Nephron progenitor cell (in vitro differentiated cells): ENCODE measurements at regions not wholly inside any gene's neighbourhood (a gene's known extent, or its start where the extent isn't known, plus 50 kb on each side); places are given as distances from the start of the nearest gene placed in this dataset.

ENCODE experiments used
- DNase-seq: peaks from one replicate; pipeline ENCODE4 v3.0.0; 2021
- H3K27ac Mint-ChIP-seq: 2 replicates; pipeline ENCODE4 v1.8.0; 2021; ENCODE audit warnings: mild to moderate bottlenecking, moderate library complexity, mixed read lengths
- H3K27me3 Mint-ChIP-seq: 2 replicates; pipeline ENCODE4 v1.8.0; 2021; ENCODE audit warnings: mild to moderate bottlenecking, low read depth, mixed read lengths; ENCODE audit not compliant: poor library complexity
- H3K36me3 Mint-ChIP-seq: 2 replicates; pipeline ENCODE4 v1.8.0; 2021; ENCODE audit warnings: low read depth, mixed read lengths
- H3K4me1 Mint-ChIP-seq: 2 replicates; pipeline ENCODE4 v1.8.0; 2021; ENCODE audit warnings: mixed read lengths
- H3K4me3 Mint-ChIP-seq: 2 replicates; pipeline ENCODE4 v1.8.0; 2021; ENCODE audit warnings: mild to moderate bottlenecking, moderate library complexity, mixed read lengths
- H3K9me3 Mint-ChIP-seq: 2 replicates; pipeline ENCODE4 v1.8.0; 2021; ENCODE audit warnings: mild to moderate bottlenecking, moderate library complexity, mixed read lengths
- TF ChIP-seq, protein P1 (sequence below): fragments of 200-600 bp; sonication (generic); IDR thresholded peaks from 2 replicates; pipeline ENCODE4 v1.5.0; 2021; ENCODE audit warnings: antibody characterized with exemption

DNA sequence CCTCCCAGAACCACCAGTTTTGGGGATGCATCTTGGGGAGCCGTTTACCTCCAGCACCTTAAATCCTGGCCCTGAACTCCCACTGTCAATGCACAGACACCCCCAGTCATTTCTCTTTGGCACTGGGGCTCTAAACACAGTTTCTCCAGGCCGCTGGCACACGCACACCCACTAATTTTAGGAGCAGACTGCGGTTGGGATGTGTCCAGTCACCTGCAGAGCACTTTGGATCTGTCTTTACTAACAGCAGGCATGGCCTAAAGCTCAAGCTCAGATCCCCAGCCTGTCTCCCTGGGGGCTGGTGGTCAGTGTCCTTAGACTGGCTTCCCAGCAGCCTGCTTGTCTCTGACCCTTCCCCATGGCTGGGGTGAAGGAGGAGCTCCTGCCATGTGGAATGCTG, 49.9 kb downstream of the SYNE3 start:
- no peak overlapping the region for H3K27ac Mint-ChIP-seq
- peaks cover 16% of the 10 kb centered on the region for H3K4me1 Mint-ChIP-seq
- TF ChIP-seq, protein P1, sequence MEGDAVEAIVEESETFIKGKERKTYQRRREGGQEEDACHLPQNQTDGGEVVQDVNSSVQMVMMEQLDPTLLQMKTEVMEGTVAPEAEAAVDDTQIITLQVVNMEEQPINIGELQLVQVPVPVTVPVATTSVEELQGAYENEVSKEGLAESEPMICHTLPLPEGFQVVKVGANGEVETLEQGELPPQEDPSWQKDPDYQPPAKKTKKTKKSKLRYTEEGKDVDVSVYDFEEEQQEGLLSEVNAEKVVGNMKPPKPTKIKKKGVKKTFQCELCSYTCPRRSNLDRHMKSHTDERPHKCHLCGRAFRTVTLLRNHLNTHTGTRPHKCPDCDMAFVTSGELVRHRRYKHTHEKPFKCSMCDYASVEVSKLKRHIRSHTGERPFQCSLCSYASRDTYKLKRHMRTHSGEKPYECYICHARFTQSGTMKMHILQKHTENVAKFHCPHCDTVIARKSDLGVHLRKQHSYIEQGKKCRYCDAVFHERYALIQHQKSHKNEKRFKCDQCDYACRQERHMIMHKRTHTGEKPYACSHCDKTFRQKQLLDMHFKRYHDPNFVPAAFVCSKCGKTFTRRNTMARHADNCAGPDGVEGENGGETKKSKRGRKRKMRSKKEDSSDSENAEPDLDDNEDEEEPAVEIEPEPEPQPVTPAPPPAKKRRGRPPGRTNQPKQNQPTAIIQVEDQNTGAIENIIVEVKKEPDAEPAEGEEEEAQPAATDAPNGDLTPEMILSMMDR = no peak
- no peak overlapping the region for H3K4me3 Mint-ChIP-seq
- no peak for DNase-seq
- no peaks in the 10 kb centered on the region for H3K9me3 Mint-ChIP-seq
- H3K36me3 Mint-ChIP-seq = no peaks in the 10 kb centered on the region
- peaks cover 26% of the 10 kb centered on the region for H3K27me3 Mint-ChIP-seq

DNA sequence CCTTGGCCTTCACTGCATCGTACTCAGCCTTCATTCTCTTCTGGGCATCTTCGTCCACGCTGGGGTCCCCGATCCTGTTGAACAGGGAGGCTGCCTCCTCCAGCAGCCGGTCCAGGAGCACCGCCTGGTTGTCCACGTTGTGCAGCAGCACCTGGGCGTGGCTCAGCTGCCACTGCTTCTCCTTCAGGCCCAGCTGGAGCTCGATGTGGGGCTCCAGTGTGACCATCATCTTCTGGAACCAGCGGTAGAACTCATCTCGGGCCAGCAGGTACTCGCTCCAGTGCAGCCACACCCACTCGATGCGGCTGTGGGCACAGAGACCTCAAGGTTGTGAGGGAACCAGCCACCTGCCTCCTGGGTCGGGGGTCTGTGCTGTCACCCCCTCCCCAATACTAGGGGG, 50.5 kb downstream of the SYNE3 start:
- Mint-ChIP-seq H3K27ac (no peak overlapping the region), H3K36me3 (no peaks in the 10 kb centered on the region), H3K4me1 (peaks cover 18% of the 10 kb centered on the region), H3K4me3 (no peak overlapping the region), H3K9me3 (no peaks in the 10 kb centered on the region), H3K27me3 (peaks cover 31% of the 10 kb centered on the region)
- TF ChIP-seq, protein P1 = no peak
- no peak for DNase-seq

DNA sequence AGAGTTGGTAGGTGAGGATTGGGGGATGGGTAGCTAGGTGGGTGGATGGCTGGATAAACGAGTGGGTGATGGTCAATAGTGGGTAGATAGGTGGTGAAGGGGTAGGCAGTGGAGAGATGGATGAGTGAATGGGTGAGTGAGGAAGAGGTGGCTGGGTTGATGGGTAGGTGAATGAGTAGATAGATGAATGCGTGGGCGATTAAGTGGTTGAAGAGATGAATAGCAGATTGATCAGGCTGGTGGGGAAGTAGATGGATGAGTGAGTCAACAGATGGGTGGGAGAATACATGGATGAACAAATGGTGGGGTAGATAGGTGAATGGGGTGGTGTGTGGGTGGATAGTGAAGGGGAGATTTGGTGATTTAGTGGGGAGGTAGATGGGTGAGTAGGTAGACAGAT, 51.1 kb downstream of the SYNE3 start:
- no peaks in the 10 kb centered on the region for H3K36me3 Mint-ChIP-seq
- peaks cover 24% of the 10 kb centered on the region for H3K4me1 Mint-ChIP-seq

DNA sequence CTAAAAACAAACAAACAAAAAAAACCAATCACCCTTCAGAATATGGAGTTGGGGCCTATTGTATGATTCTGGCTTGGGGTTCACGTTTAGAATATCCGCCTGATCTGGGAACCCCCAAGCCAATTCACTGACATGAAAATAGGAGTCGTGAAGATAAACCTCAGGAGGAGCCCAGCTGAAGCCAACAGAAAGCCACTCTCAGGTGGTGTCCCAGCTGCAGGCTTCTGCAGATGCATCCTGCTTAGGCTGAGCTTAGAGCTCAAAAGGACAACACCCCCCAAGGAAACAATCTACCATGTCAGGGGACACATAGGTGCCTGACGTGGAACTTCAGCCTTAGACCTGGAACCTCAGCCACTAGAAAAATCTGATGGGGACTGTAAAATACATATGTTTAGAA, 51.9 kb downstream of the SYNE3 start:
- Mint-ChIP-seq H3K36me3 (no peaks in the 10 kb centered on the region), H3K27ac (no peak overlapping the region), H3K4me3 (no peak overlapping the region), H3K9me3 (no peaks in the 10 kb centered on the region), H3K4me1 (peaks cover 25% of the 10 kb centered on the region), H3K27me3 (peaks cover 42% of the 10 kb centered on the region)
- no peak for DNase-seq
- TF ChIP-seq, protein P1 = no peak

More for the DNA sequence above, 51.1 kb downstream of the SYNE3 start:
- Mint-ChIP-seq H3K27me3 (peaks cover 37% of the 10 kb centered on the region), H3K4me3 (no peak overlapping the region), H3K9me3 (no peaks in the 10 kb centered on the region), H3K27ac (no peak overlapping the region)
- TF ChIP-seq, protein P1 = no peak
- no peak for DNase-seq

DNA sequence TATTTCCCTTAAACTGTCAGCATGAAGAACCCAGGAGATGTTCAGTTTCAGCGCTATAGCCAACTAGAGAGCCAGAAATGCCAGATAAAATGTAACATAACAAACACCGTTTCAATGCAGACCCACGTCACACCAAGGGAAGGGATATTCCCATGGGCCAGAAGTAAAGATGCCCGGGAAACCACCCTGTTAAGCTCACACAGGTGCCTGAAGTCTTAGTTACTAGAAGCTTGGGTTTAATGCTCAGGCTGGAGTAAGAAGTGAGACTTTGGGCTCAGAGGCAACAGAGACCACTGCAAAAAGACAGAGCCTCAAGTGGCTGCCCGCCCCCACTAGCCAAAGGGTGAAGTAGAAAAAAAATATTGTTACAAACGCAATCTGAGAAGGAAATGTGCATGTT, 52.3 kb downstream of the SYNE3 start:
- TF ChIP-seq, protein P1 = no peak
- peaks cover 47% of the 10 kb centered on the region for H3K27me3 Mint-ChIP-seq
- no peaks in the 10 kb centered on the region for H3K36me3 Mint-ChIP-seq
- H3K9me3 Mint-ChIP-seq = no peaks in the 10 kb centered on the region
- peaks cover 25% of the 10 kb centered on the region for H3K4me1 Mint-ChIP-seq
- H3K4me3 Mint-ChIP-seq = no peak overlapping the region
- no peak for DNase-seq
- H3K27ac Mint-ChIP-seq = no peak overlapping the region

DNA sequence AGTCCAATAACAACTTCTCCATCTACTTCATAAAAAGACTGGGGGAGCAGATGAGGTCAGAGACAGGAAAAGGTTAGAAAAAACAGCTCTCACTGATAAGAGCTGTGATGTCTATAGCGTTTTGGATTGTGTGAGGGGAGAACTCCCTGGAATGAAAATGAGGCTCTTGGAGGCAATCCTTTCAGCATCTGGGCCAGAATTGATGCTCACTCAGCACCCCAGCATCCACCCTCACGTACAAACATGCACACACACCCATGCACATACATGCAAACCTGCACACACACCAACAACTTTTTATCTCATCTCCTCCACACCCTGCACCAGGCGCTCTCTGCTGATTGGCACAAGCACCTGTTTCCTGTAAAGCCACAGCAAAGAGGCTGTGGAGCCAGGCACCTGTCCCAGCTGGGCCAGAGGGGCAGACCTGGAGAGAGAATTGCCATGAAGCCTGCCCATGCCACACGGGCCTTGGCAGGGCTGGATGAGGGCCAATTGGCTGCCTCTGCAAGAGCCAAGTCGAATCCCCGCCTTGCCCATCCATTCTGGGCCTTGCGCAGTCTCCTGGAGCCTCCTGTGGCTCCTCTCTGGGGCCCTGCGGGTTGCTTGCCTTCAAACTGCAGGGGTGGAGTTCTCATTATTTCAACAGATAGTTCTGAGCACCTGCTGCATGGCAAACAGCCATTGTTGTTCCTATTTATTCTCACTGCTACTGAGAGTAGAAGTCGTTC, 53.1 kb downstream of the SYNE3 start:
- no peak for DNase-seq
- H3K27ac Mint-ChIP-seq = no peak overlapping the region
- peaks cover 20% of the 10 kb centered on the region for H3K4me1 Mint-ChIP-seq
- H3K36me3 Mint-ChIP-seq = no peaks in the 10 kb centered on the region
- TF ChIP-seq, protein P1 = no peak
- H3K4me3 Mint-ChIP-seq = no peak overlapping the region
- peaks cover 54% of the 10 kb centered on the region for H3K27me3 Mint-ChIP-seq
- H3K9me3 Mint-ChIP-seq = no peaks in the 10 kb centered on the region
